Sigmoid colon (tissue), 4 donors: ENCODE measurements at regions not wholly inside any gene's neighbourhood (a gene's known extent, or its start where the extent isn't known, plus 50 kb on each side); places are given as distances from the start of the nearest gene placed in this dataset.

ENCODE experiments used
- EP300 ChIP-seq, 4 donors: sonication (generic); formaldehyde crosslinking; IDR thresholded peaks; one replicate each; pipeline ENCODE4 v1.6.1; 2017; ENCODE audit warnings: antibody characterized with exemption in 4 of 4
- POLR2A ChIP-seq, 2 donors: fragments of 450-650 bp; IDR thresholded peaks; one replicate each; pipeline ENCODE4 v1.6.1; 2016; ENCODE audit warnings: antibody characterized with exemption in 2 of 2, mild to moderate bottlenecking in 2 of 2, moderate library complexity in 2 of 2
- POLR2AphosphoS5 ChIP-seq, 4 donors: sonication (generic); formaldehyde crosslinking; IDR thresholded peaks; one replicate each; pipeline ENCODE4 v1.6.1; 2017; ENCODE audit warnings: antibody characterized with exemption in 4 of 4
- TF ChIP-seq, protein P1 (sequence below), 4 experiments: fragments of 450-650 bp in 3 of 4; fragments of 200-600 bp in 1 of 4; IDR thresholded peaks; one replicate each; pipeline ENCODE4 v1.5.1; 2016 to 2019; ENCODE audit warnings: antibody characterized with exemption in 4 of 4, mild to moderate bottlenecking in 3 of 4, moderate library complexity in 2 of 4

DNA sequence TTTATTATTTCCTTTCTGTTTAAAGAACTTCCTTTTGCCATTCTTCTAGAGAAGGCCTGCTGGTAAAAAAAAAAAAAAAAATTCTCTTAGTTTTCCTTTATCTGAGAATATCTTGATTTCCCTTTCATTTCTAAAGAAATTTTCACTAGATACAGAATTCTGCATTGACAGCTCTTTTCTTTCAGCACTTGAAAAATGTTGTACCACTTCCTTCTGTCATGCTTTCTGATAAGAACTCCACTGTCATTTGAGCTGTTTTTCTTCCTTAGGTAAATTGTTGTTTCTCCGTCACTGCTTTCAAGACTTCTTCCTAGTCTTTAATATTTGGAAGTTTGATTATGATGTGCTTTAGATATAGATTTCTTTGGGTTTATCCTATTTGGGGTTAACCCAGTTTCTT, 113.6 kb upstream of the BTG1 start:
- TF ChIP-seq POLR2AphosphoS5 (IDR thresholded peaks at IDR 0.05) = no peak
- TF ChIP-seq, protein P1, sequence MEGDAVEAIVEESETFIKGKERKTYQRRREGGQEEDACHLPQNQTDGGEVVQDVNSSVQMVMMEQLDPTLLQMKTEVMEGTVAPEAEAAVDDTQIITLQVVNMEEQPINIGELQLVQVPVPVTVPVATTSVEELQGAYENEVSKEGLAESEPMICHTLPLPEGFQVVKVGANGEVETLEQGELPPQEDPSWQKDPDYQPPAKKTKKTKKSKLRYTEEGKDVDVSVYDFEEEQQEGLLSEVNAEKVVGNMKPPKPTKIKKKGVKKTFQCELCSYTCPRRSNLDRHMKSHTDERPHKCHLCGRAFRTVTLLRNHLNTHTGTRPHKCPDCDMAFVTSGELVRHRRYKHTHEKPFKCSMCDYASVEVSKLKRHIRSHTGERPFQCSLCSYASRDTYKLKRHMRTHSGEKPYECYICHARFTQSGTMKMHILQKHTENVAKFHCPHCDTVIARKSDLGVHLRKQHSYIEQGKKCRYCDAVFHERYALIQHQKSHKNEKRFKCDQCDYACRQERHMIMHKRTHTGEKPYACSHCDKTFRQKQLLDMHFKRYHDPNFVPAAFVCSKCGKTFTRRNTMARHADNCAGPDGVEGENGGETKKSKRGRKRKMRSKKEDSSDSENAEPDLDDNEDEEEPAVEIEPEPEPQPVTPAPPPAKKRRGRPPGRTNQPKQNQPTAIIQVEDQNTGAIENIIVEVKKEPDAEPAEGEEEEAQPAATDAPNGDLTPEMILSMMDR (IDR thresholded peaks at IDR 0.05) = no peak
- no peak for TF ChIP-seq POLR2A (IDR thresholded peaks at IDR 0.05)
- TF ChIP-seq EP300 (IDR thresholded peaks at IDR 0.05) = no peak
